Astrocyte (in vitro differentiated cells and primary cell): ENCODE measurements at regions not wholly inside any gene's neighbourhood (a gene's known extent, or its start where the extent isn't known, plus 50 kb on each side); places are given as distances from the start of the nearest gene placed in this dataset.

Experiments
- DNase-seq: peaks from one replicate; pipeline ENCODE4 v3.0.0-alpha.2; 2010; ENCODE audit warnings: low read depth
- FAIRE-seq: peaks from 2 replicates; lab custom pipeline; 2011; peaks lifted over from hg19 to GRCh38; lab: Jason Lieb, UNC
- H2AFZ ChIP-seq: 2 replicates; pipeline ENCODE4 v1.6.0; 2012; ENCODE audit warnings: low read depth, low read length, inconsistent platforms
- H3K27ac ChIP-seq: 2 replicates; pipeline ENCODE4 v1.5.1; 2011; ENCODE audit warnings: low read depth, low read length, inconsistent platforms
- H3K27me3 ChIP-seq: 2 replicates; pipeline ENCODE4 v1.6.0; 2011; ENCODE audit warnings: low read length, inconsistent platforms; ENCODE audit not compliant: insufficient read depth
- H3K36me3 ChIP-seq: 2 replicates; pipeline ENCODE4 v1.5.1; 2011; ENCODE audit warnings: low read length, inconsistent platforms; ENCODE audit not compliant: insufficient read depth
- H3K4me1 ChIP-seq: 2 replicates; pipeline ENCODE4 v1.5.1; 2011; ENCODE audit warnings: low read length, inconsistent platforms; ENCODE audit not compliant: insufficient read depth
- H3K4me2 ChIP-seq: 2 replicates; pipeline ENCODE4 v1.6.0; 2012; ENCODE audit warnings: low read length, inconsistent platforms
- H3K4me3 ChIP-seq: 2 replicates; pipeline ENCODE4 v1.5.1; 2011; ENCODE audit warnings: low read depth, mild to moderate bottlenecking, low read length, inconsistent platforms; ENCODE audit not compliant: insufficient read depth
- H3K79me2 ChIP-seq: 2 replicates; pipeline ENCODE4 v1.6.0; 2012; ENCODE audit warnings: mild to moderate bottlenecking, low read length, inconsistent platforms; ENCODE audit not compliant: insufficient read depth
- H3K9ac ChIP-seq: 2 replicates; pipeline ENCODE4 v1.6.0; 2012; ENCODE audit warnings: mild to moderate bottlenecking, low read length, inconsistent platforms
- H3K9me3 ChIP-seq: 2 replicates; pipeline ENCODE4 v1.5.1; 2012; ENCODE audit warnings: low read depth, mild to moderate bottlenecking, low read length, inconsistent platforms; ENCODE audit not compliant: insufficient read depth
- H4K20me1 ChIP-seq: 2 replicates; pipeline ENCODE4 v1.6.0; 2012; ENCODE audit warnings: low read length, inconsistent platforms; ENCODE audit not compliant: insufficient read depth
- H3K27ac Mint-ChIP-seq: one replicate; pipeline ENCODE4 v1.8.0; 2021; ENCODE audit warnings: mild to moderate bottlenecking, mixed read lengths; ENCODE audit not compliant: unreplicated experiment
- H3K27me3 Mint-ChIP-seq: one replicate; pipeline ENCODE4 v1.8.0; 2021; ENCODE audit warnings: low read depth, mixed read lengths; ENCODE audit not compliant: unreplicated experiment
- H3K36me3 Mint-ChIP-seq: one replicate; pipeline ENCODE4 v1.8.0; 2021; ENCODE audit warnings: low read depth, mixed read lengths; ENCODE audit not compliant: unreplicated experiment
- H3K4me1 Mint-ChIP-seq: one replicate; pipeline ENCODE4 v1.8.0; 2021; ENCODE audit warnings: low read depth, mixed read lengths; ENCODE audit not compliant: unreplicated experiment
- H3K4me3 Mint-ChIP-seq: one replicate; pipeline ENCODE4 v1.8.0; 2021; ENCODE audit warnings: mild to moderate bottlenecking, moderate library complexity, mixed read lengths; ENCODE audit not compliant: unreplicated experiment
- H3K9me3 Mint-ChIP-seq: one replicate; pipeline ENCODE4 v1.8.0; 2021; ENCODE audit warnings: mild to moderate bottlenecking, mixed read lengths; ENCODE audit not compliant: unreplicated experiment
- EZH2 ChIP-seq: IDR thresholded peaks from 2 replicates; pipeline ENCODE4 v1.6.1; 2012; ENCODE audit warnings: mild to moderate bottlenecking, low read length, inconsistent platforms; ENCODE audit not compliant: insufficient read depth
- TF ChIP-seq, protein P1 (sequence below): IDR thresholded peaks from 2 replicates; pipeline ENCODE4 v1.5.1; 2011; ENCODE audit warnings: low read depth, mild to moderate bottlenecking, inconsistent platforms, low read length, moderate library complexity; ENCODE audit not compliant: insufficient read depth

GRCh38 chr2:188235364-188235763, 56.3 kb upstream of the GULP1 start:
- Histone ChIP-seq H3K9me3 (no peaks in the 10 kb centered on the region), H2AFZ (no peak overlapping the region), H4K20me1 (no peaks in the 10 kb centered on the region), H3K4me2 (no peak overlapping the region), H3K4me1 (no peaks in the 10 kb centered on the region), H3K4me3 (no peak overlapping the region), H3K79me2 (no peaks in the 10 kb centered on the region), H3K9ac (no peak overlapping the region), H3K27me3 (no peaks in the 10 kb centered on the region), H3K27ac (no peak overlapping the region), H3K36me3 (no peaks in the 10 kb centered on the region)
- no peaks in the 10 kb centered on the region for H3K27me3 Mint-ChIP-seq
- H3K27ac Mint-ChIP-seq, result no peak overlapping the region
- TF ChIP-seq EZH2, result no peak
- TF ChIP-seq, protein P1, sequence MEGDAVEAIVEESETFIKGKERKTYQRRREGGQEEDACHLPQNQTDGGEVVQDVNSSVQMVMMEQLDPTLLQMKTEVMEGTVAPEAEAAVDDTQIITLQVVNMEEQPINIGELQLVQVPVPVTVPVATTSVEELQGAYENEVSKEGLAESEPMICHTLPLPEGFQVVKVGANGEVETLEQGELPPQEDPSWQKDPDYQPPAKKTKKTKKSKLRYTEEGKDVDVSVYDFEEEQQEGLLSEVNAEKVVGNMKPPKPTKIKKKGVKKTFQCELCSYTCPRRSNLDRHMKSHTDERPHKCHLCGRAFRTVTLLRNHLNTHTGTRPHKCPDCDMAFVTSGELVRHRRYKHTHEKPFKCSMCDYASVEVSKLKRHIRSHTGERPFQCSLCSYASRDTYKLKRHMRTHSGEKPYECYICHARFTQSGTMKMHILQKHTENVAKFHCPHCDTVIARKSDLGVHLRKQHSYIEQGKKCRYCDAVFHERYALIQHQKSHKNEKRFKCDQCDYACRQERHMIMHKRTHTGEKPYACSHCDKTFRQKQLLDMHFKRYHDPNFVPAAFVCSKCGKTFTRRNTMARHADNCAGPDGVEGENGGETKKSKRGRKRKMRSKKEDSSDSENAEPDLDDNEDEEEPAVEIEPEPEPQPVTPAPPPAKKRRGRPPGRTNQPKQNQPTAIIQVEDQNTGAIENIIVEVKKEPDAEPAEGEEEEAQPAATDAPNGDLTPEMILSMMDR, result no peak
- no peak overlapping the region for H3K4me3 Mint-ChIP-seq
- DNase-seq (peak; percentile 9), FAIRE-seq (no peak)
- peaks cover 6% of the 10 kb centered on the region for H3K9me3 Mint-ChIP-seq
- H3K36me3 Mint-ChIP-seq, result no peaks in the 10 kb centered on the region
- no peaks in the 10 kb centered on the region for H3K4me1 Mint-ChIP-seq

DNA sequence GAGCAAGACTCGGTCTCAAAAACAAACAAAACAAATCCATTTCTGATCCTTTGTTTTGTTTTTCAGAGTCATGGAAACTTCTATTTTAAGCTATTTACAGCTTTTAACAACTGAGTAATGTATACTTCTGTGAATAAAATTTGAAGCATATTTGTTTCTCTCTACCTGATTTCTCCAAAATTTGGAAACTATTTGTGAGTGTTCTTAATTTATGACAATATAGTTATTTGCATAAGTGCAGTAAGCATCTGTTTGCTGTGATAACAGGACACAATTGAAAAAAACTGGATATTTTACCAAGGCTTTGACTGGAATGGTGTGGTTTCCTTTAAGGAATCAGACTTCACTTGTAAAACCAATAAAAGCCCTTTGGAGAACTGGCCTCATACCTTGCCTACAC, 53.3 kb upstream of the GULP1 start:
- no peak overlapping the region for H3K27ac Mint-ChIP-seq
- Histone ChIP-seq H3K4me3 (no peak overlapping the region), H3K27me3 (no peaks in the 10 kb centered on the region), H3K9me3 (no peaks in the 10 kb centered on the region), H2AFZ (no peak overlapping the region), H3K27ac (no peak overlapping the region), H3K4me2 (no peak overlapping the region), H3K4me1 (no peaks in the 10 kb centered on the region), H3K9ac (no peak overlapping the region), H3K79me2 (no peaks in the 10 kb centered on the region), H4K20me1 (no peaks in the 10 kb centered on the region), H3K36me3 (no peaks in the 10 kb centered on the region)
- no peaks in the 10 kb centered on the region for H3K27me3 Mint-ChIP-seq
- peaks cover 9% of the 10 kb centered on the region for H3K9me3 Mint-ChIP-seq
- no peaks in the 10 kb centered on the region for H3K4me1 Mint-ChIP-seq
- TF ChIP-seq EZH2, result no peak
- TF ChIP-seq, protein P1, result no peak
- H3K36me3 Mint-ChIP-seq, result no peaks in the 10 kb centered on the region
- FAIRE-seq (no peak), DNase-seq (no peak)
- no peak overlapping the region for H3K4me3 Mint-ChIP-seq
